Urothelium cell line (cell line): ENCODE measurements at regions not wholly inside any gene's neighbourhood (a gene's known extent, or its start where the extent isn't known, plus 50 kb on each side); places are given as distances from the start of the nearest gene placed in this dataset.

Source experiments
- DNase-seq: peaks from one replicate; pipeline ENCODE4 v3.0.0; 2011; ENCODE audit warnings: low spot score, mixed read lengths
- FAIRE-seq: peaks from 2 replicates; lab custom pipeline; 2011; peaks lifted over from hg19 to GRCh38; lab: Jason Lieb, UNC

DNA sequence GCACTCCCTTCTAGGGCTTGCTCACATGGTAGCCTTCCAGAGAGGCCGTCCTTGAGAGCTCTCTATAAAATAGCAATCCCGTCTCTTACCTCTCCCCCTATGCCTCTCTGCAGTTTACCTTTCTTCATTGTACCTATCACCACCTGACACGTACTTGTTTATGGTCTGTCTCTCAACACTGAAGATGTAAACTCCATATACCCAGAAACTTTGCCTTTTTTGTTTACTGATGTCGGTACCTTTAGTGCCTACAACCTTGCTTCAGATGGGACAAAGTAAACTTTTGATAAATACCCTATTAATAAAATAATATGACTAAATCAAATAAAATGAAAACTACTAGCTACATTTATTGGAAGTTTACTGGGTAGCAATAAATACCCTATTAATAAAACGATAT, 220.6 kb downstream of the GPAM start:
- FAIRE-seq (no peak), DNase-seq (no peak)

DNA sequence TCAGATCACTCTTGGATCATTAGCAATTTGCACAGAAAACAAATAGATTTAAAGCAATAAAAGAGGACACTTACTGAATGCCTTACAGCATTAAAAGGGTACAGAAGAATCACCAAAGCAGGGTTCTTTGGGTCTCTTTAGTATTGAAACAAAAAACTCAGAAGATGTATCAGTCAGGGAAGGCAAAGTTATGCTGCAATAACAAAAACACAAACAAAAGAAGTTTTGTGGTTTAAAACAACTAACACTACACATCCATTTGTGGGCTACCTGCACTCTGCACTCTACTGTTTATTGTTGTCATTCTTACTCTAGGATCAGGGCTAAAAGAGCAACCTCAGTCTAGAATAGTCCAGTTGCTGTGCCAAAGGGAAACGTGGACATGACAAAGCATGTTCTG, 216.4 kb downstream of the GPAM start:
- no peak for FAIRE-seq

DNA sequence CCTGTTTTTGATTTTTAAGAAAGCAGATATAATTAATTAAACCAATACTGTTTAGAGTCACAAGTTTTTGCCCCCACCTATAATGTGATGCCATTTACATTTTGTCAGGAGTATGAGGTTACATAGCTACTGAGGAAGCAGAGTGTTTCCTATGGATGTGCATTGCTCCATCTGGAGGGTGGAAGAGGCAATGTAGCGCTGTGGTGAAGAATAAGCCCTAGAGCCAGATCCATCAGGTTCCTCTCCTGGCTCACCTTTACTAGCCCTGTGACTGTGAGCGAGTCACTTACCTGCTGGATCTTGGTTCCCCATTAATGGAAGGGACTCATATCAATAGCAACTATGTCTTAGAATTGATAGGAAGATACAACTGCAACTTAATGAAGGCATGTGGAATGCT, 216.0 kb downstream of the GPAM start:
- no peak for FAIRE-seq

More for the DNA sequence above, 216.4 kb downstream of the GPAM start:
- DNase-seq: no peak

DNA sequence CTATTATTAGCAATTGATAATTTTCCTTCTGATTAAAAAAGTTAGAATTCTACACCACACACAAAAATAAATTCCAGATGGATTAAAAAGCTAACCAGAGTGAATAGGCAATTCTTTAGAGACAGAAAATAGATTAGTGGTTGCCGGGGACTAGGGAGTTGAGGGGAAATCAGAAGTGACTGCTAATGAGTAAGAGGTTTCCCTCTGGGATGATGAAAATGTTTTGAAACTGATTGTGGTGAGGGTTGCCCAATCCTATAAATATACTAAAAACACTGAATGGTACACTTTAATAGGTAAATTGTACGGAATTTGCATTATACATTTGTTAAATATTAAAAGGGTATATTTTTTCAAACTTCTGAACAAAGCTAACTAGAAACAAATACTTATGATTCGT, 214.9 kb downstream of the GPAM start:
- FAIRE-seq: no peak
- no peak for DNase-seq

More for the DNA sequence above, 216.0 kb downstream of the GPAM start:
- no peak for DNase-seq

DNA sequence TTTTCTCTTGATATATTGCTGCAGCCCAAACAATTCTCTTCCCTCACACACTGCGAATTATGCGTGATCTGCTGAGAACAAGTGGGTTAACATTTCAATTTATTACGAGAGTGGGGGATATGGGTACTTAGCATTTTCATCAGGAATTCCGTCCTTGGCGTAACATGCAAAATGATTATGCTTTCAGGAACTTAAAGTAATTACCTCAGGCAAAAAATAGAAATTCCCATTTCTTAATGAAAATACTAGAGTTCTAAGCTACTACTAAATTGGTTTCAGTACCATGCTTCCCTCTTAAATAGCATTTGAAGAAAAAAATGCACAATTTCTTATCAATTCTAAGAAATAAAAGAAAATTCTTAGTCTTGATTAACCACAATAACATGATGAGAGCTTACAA, 213.5 kb downstream of the GPAM start:
- DNase-seq (no peak), FAIRE-seq (no peak)

DNA sequence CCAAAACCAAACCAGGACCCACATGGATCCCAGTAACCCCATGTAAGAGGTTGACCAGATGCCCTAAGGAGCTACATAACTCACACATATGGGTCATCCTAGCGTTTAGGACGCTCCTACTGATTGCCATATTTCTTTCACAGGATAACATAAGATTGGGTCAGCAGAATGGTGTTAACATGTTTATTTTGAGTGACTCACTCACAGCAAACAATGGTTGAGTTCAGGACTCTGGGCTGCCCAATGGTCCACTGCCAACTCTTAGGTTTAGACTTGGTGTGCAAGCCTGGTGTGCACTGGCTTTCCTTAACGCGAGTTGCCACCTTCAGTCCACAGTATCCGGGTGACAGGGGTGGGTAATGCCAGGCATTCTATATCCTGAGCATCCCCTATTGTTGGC, 211.5 kb downstream of the GPAM start:
- FAIRE-seq (no peak), DNase-seq (peak; percentile 9)

DNA sequence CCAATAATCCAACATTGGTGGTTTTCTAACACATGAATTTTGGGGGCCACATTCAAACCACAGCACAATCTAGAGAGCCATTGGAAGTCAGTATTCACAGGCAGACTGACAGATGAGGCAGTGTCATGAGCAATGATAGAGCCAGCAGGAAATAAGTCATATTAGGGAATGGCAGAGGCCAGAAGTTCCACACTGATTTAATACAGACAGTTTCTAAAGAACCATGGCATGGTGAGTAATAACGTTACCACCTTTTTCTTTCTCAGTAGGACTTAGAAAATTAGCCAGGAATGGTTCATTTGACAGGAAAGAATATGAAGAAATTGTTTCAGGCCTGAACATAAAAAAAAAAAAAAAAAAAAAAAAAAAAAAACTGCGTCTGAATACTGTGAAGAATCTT, 210.3 kb downstream of the GPAM start:
- DNase-seq (peak; percentile 6), FAIRE-seq (no peak)

DNA sequence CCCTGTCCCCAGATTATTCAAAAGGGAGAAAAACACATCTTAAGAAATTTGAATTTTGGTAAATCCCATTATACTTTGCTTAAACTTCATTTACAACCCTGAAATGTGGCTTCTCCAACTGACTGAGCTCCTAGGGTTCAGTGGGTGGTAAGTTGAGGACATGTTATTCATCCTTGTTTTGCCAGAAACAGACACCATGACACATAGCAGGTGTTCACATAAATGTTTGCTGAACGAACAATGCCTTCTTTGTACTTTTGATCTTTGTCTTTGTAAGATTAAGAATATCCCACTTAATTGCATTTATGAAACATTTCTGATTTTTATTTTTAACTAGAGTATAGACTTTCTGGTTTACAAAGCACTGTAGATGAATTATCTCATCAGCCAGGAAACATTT, 209.7 kb downstream of the GPAM start:
- DNase-seq (no peak), FAIRE-seq (no peak)

DNA sequence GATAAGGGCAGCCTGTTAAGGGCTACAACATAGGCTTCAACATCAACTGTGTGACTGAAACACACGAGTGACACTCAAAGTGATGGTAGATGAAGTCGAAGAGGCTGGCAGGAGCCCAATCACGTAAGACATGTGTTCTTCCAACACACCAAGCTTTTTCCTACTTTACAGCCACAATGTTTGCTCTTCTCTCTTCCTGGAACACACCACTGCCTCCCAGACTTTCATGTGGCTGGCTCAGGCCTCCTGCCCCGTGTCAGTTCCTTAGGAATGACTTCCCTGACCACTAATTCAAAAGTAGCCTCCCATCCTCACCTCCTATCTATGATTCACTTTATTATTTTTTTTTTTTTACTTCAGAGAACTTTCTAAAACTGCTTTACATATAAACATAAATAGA, 209.2 kb downstream of the GPAM start:
- FAIRE-seq (no peak), DNase-seq (peak; percentile 12)

DNA sequence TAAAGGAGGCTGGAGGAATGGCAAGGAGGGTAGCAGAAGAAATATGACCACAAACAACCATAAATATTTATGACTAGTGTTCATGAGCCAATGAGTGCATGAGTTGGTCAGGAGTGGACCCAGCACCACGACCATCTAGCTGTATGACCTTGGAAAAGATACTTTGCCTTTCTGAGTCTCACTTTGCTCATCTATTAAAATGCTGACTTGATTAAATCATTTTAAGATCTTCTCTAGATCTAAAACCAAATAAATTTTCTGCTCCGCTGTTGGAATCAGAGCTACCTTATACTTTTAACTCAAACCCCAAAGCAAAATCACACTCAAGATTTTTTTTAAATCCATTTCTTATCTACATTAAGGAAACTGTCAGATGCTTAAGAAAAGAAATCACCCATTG, 207.0 kb downstream of the GPAM start:
- no peak for FAIRE-seq

DNA sequence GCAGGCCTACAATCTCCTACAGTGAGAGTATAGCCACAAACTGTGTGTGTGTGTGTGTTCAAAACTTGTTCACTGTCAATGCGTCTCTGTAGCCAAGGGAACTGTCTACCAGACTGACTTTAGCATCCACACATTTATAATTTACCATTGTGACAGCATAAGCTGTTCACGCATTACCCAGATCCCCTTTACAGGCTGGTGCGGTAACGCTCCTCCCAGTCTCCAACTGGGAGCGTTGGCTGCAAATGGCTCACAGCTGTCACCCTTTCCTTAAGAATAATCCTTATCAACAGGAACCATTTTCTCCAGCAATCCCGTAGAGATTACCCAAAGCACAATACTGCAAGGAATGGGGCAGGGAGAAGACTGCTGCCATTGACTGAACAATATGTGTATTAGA, 199.5 kb downstream of the GPAM start:
- DNase-seq: no peak
- no peak for FAIRE-seq

More for the DNA sequence above, 207.0 kb downstream of the GPAM start:
- no peak for DNase-seq

DNA sequence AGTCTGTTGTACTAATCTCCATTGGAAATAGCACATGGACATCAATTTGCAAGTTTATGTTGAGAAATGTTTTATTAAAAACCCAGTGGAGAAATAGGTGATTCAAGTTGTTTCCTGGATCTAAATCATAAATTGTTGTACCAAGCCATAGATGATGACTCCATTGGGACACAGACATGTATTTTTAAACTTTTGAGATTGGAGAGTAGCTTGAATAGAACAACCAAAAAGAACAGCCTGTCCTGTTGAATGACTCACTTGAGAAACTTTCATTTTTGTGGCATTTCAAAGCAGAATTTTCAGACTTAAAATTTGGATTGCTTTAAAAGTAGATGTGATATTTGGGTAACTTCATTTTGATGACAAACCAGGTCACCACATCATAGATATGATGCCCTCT, 197.5 kb downstream of the GPAM start:
- FAIRE-seq (no peak), DNase-seq (no peak)

DNA sequence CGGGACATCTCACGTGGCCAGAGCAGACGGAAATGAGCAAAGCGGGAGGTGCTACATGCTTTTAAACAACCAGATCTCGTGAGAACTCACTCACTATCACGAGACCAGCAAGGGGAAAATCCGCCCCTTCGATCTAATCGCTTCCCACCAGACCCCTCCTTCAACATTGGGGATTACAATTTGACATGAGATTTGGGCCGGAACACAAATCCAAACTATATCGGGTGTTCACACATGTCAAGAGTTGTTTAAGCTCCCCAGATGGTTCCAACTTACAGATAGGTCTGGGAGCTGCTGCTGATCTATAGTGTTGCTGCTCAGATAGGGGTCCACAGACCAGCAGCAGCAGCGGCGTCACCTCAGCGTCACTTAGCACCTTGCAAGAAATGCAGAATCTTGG, 194.9 kb downstream of the GPAM start:
- DNase-seq: no peak
- no peak for FAIRE-seq

DNA sequence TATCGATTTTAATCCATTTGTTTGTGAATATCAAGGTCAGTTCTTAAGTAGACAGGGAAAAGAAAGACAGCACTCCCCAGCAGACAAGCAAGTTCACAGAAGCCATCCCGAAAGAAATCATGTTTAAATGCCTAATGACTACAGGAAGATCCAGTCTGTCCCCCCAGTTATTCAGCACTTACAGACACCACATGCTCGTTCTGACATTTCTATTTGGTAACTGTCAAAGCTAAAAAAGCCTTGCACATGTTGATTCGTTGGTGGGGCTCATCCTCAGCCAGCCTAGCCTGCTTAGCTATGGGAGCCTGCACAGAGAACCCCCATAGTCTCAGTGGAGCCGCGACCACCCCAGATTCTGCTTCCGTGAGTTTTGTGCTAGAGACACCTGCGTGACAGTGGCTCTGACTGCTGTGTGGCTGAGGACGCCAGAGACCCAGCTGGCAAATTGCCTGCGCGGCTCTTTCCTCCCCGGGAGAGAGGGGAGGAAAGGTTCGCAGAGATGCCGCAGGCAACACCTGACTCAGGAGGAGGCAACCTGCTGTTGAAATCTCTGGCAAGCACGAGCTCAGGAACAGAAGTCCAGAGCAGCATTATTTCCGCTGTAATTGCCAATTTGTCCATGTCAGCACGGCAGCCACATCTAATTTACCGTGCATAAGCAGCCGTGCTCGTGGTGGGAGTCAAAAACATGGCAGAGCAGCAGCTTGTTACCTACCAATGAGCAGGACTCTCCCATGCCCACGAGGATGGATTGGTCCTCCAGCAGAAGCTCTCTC, 194.2 kb downstream of the GPAM start:
- no peak for DNase-seq
- FAIRE-seq: no peak

DNA sequence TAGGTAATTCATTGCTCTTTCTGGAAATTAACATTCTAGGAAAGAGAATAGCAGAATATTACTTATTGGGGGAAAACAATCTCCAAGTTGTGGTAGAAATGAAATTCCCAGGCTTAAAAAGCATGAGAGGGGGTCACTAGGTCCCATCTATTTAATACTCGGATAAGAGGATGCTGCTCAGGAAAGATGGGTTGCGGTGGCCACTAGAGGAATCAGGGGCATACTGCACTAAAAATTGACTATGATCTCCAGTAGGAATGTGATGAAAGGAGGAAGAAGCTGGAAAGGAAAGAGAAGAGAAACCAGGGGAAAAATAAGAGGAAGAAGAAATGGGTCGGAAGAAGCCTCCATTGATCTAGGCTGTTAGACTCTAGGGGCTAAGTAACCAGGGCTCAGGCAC, 192.8 kb downstream of the GPAM start:
- FAIRE-seq (no peak), DNase-seq (no peak)

DNA sequence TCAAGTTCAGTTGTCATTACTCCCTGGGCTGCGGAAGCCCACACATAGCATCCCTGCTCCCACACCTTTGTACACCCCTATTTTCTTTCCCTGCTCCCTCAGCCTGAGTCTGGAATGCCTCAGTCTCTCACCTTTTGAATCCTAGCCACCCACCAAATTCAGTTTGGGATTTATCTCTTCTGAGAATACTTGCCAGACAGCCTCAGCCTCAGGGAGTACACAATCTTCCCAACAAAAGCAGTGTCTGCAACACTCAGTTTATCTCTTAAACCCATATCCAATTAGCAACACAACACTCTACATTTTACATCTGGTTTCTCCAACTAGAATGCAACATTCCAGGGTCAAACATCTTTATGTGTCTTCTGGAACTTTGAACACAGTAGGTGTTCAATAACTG, 190.2 kb downstream of the GPAM start:
- FAIRE-seq (no peak), DNase-seq (no peak)

DNA sequence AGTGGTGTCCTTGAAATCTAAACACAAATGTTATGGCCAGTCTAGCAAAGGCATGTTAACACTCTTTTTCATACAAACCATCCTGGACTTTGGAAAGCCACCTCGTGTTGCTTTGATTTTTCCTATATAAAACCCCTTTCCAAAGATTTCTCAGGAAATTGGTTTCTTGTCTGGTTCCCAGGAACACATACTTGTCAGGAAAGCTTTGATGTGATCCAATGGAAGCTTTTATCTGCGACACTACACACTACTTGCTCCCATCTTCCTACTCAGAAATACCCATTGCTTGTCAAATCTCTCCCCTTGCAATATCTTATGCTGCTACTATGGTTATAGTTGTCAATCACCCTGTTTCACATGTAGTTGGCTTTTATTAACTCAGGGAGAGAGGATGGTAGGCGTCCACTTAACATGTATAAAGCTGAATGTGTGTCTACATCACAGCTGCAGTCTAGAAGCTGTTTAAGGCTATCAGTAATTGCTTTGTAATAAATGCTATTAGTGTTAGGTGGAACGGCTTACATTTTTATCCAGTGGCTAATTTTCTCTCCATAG, 189.6 kb downstream of the GPAM start:
- DNase-seq (no peak), FAIRE-seq (no peak)

DNA sequence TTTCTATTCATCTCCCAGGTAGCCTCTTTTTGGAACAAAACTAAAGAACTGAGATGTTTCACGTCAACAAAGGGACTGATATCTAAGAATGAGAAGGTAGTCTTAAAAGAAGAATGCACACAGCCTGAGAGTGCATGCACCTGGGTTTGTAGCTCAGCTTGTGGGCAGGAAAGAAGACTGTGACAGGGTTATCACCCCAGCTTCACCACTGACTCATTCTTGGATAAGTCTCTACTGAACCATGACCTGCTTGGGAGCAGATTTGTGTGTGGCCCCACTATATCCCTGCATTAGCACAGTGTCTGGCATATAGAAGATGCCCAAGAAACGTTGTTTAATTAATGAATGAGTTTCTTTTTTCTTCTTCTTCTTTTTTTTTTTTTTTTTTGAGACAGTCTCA, 187.5 kb downstream of the GPAM start:
- FAIRE-seq: no peak
- DNase-seq: no peak

DNA sequence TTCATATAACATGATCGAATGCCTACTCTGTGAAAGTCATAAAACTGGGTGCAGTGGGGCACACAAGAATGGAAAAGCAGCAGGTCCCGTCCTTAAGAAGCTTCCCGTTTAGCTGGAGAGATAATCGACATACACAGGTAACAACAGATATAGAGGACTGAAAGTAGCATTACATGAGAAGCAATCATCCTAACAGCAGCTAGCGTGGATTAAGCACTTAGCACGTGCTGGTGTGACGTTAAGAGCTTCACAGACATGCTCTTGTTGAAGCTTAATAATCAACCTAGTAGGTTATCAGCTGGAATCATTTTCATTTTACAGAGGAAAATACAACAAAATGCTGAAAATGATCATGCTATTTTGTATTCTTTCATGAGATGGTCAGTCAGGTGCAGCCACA, 184.8 kb downstream of the GPAM start:
- FAIRE-seq (no peak), DNase-seq (no peak)

DNA sequence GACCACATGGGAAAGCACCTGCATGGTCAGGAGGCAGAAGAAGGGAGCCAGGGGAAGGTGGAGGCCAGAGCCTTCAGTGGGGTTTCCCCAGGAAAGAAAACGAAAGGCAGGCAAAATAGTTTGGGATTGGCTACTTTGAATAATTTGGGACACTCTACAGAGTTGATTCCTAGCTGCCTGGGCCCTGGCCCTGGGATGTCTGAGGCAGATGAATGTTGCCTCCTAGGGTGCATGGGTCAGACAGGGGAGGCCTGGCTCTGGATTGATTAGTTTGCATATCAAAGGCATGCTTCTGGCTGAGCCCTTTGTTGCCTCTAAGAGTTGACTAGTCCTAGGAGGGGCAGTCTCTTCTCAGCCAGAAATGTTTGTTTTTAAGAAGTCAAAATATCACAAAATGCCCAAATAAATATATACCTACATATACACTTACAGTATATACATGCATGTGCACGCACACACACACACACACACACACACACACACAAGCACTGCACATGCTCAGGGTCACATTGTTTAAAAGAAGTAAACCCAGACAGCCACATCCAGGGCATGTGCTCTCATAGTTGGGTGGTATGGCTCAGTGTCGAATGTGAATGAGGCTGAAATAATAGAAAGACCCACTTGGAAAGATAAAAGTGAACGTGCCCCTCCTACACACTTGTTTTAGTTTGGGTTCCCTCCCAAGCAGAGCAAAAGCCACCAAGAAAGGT, 184.2 kb downstream of the GPAM start:
- no peak for FAIRE-seq
- DNase-seq: no peak

DNA sequence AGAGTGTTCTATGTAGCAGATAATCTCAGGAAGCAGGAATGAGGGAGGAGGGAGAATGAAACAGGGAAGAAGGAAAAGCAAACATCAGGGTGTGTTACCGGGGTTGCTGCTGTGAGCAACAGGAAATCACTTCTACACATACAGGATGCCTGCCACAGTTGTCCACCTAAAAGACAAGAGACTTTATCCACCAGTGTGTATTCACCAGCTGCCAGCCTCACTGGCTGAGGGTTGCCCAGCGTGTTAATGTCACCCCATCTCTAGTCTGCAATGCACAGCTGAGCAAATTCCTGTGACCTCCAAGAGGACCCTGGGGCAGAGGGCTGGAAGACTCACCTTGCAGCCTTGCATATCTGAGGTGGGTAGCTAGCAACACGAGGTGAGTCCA, 183.7 kb downstream of the GPAM start:
- FAIRE-seq: no peak
- DNase-seq: no peak

DNA sequence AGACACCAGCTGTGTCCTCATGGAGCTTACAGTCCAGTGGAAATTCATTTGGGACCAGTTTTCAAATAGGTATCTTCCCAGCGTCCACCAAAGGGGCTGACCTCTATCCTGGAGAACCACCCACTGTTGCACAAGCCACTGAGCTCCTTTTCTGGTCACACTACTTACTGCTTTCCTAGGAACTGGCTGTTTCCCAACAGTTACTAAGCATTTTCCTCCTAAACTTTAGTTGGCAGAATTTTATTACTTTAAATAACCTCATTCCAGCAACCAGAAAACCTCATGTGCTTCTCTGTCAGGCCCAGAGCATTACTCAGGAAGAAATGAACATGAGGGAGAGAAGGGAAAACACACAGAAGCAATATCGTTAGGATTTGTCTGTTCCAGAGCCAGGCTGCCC, 183.1 kb downstream of the GPAM start:
- DNase-seq: no peak
- FAIRE-seq: no peak
